Right lobe of liver (tissue), 6 donors: ENCODE measurements at regions not wholly inside any gene's neighbourhood (a gene's known extent, or its start where the extent isn't known, plus 50 kb on each side); places are given as distances from the start of the nearest gene placed in this dataset.

Experiments
- ATAC-seq, 4 donors: fragments of 200-7000 bp; cut with Tn5 transposase; one replicate each; pipeline ENCODE4 v1.9.1; 2020; ENCODE audit warnings: mild to moderate bottlenecking in 4 of 4, moderate library complexity in 4 of 4
- DNase-seq, 3 donors: peaks; one replicate each; pipeline ENCODE4 v3.0.0-alpha.2; 2020
- H3K27ac ChIP-seq, 3 donors: fragments of 200-600 bp; one replicate each; pipeline ENCODE4 v1.8.0; 2022
- H3K27me3 ChIP-seq, 2 donors: fragments of 200-600 bp; one replicate each; pipeline ENCODE4 v1.8.0; 2022
- H3K36me3 ChIP-seq, 4 donors: fragments of 200-600 bp; sonication (generic) in 1 of 4; one replicate each; pipeline versions ENCODE4 v1.5.1 to v1.8.0; 2017 to 2022; ENCODE audit warnings: control low read depth in 1 of 4
- H3K4me1 ChIP-seq, 4 donors: fragments of 200-600 bp; sonication (generic) in 1 of 4; one replicate each; pipeline versions ENCODE4 v1.5.1 to v1.8.0; 2017 to 2022; ENCODE audit warnings: control low read depth in 1 of 4
- H3K4me3 ChIP-seq, 3 donors: fragments of 200-600 bp; one replicate each; pipeline ENCODE4 v1.8.0; 2022
- H3K9me3 ChIP-seq, 4 donors: fragments of 200-600 bp; sonication (generic) in 1 of 4; one replicate each; pipeline versions ENCODE4 v1.5.1 to v1.8.0; 2017 to 2022; ENCODE audit warnings: control low read depth in 1 of 4
- POLR2A ChIP-seq: fragments of 450-650 bp; IDR thresholded peaks from one replicate; pipeline ENCODE4 v1.6.1; 2017; ENCODE audit warnings: antibody characterized with exemption, mild to moderate bottlenecking
- WGBS: methylation state at CpG from one replicate; pipeline ENCODE4 v1.1.6; 2018; ENCODE audit warnings: low coverage, low lambda C conversion rate; ENCODE audit not compliant: insufficient coverage; ENCODE audit errors: missing lambda C conversion rate; 5-methylcytosine and 5-hydroxymethylcytosine counted together
- intact Hi-C, 2 donors: fragments of 100-400 bp; cut with DNase I; formaldehyde crosslinking; loops; one replicate each; pipeline versions ENCODE4 v1.11.2 to v1.14.1; 2022
- TF ChIP-seq, protein P1 (sequence below), 4 donors: fragments of 200-600 bp in 3 of 4; fragments of 450-650 bp in 1 of 4; IDR thresholded peaks; one replicate each; pipeline versions ENCODE4 v1.5.1 to v1.8.0; 2016 to 2022; ENCODE audit warnings: antibody characterized with exemption in 4 of 4, mild to moderate bottlenecking in 2 of 4
- donor health status: DM: no; HTN: yes; CAD: no.
- donor health status: DM: no; HTN: no; CAD: no.
- donor health status: DM: no; HTN: no; CAD: no.
- donor health status: DM: no; HTN: yes; CAD: no.
- donor health status: DM: no; HTN: yes; CAD: no.

DNA sequence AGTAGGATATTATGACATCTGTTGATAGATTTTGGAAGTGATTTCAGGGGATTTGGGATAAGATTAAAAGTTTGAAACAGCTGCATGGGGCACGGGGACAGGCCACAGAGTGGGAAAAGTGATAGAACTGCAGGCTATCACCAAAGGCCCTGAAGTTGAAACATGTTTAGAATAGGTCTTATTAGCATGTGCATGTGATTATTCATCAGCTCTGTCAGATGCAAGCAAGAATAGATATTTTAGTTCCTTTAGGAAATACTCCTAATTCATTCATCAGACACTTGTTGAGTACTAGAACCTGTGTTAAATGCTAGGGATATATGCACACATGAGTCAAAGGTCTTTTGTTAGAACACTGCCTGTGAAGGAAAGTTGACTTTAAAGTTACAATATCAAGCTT is 261.2 kb upstream of the MAN1A1 start:
- Histone ChIP-seq H3K4me1 (no peaks in the 10 kb centered on the region), H3K36me3 (no peaks in the 10 kb centered on the region), H3K27ac (no peak overlapping the region), H3K4me3 (no peak overlapping the region), H3K27me3 (no peaks in the 10 kb centered on the region), H3K9me3 (no peaks in the 10 kb centered on the region)
- TF ChIP-seq, protein P1, sequence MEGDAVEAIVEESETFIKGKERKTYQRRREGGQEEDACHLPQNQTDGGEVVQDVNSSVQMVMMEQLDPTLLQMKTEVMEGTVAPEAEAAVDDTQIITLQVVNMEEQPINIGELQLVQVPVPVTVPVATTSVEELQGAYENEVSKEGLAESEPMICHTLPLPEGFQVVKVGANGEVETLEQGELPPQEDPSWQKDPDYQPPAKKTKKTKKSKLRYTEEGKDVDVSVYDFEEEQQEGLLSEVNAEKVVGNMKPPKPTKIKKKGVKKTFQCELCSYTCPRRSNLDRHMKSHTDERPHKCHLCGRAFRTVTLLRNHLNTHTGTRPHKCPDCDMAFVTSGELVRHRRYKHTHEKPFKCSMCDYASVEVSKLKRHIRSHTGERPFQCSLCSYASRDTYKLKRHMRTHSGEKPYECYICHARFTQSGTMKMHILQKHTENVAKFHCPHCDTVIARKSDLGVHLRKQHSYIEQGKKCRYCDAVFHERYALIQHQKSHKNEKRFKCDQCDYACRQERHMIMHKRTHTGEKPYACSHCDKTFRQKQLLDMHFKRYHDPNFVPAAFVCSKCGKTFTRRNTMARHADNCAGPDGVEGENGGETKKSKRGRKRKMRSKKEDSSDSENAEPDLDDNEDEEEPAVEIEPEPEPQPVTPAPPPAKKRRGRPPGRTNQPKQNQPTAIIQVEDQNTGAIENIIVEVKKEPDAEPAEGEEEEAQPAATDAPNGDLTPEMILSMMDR (IDR thresholded peaks at IDR 0.05): no peak
- TF ChIP-seq POLR2A: no peak
- no peak for ATAC-seq
- intact Hi-C loops: no loop called here
- no peak for DNase-seq
- 100% methylated on average over 1 of the region's 1 CpG for WGBS

DNA sequence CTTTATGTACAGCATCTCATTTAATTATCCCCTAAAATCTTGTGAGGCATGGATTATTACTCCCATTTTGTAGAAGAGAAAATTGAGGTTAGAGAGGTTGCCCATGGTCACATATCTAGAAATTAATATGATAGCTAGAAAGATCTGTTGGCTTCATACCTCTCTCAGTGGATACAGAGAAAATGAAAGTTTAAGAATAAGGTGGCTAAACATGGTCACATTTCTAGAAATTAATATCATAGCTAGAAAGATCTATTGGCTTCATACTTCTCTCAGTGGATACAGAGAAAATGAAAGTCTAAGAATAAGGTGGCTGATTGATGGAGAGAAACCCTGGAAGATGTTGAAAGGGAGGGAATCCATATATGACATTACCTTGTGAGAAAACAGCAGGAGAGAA is 260.7 kb upstream of the MAN1A1 start:
- H3K36me3 ChIP-seq: no peaks in the 10 kb centered on the region
- H3K4me3 ChIP-seq: no peak overlapping the region
- ATAC-seq (no peak), DNase-seq (no peak)
- intact Hi-C loops: no loop called here
- TF ChIP-seq POLR2A: no peak
- TF ChIP-seq, protein P1 (IDR thresholded peaks at IDR 0.05): no peak
- no peaks in the 10 kb centered on the region for H3K27me3 ChIP-seq
- H3K27ac ChIP-seq: no peak overlapping the region
- H3K9me3 ChIP-seq: no peaks in the 10 kb centered on the region
- no peaks in the 10 kb centered on the region for H3K4me1 ChIP-seq

DNA sequence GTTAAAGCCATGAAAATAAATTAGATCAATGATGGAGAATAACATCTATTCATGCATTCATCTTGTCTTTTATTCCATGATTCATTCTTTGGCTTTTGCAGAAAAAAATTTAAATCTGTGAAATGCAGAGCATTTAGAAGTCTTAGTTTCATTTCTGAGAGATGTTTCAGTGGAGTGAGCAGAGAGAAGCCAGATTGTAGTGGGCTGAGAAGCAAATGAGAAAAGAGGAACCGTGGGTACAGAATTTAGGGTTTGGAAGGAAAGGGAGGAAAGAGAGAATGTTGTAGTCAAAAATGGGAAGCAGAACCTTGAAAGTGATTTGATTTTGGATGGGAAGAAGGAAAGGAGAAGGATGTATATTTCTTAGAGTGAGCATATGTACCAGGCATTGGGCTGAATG is 260.3 kb upstream of the MAN1A1 start:
- ATAC-seq: no peak
- no peak overlapping the region for H3K4me3 ChIP-seq
- no peaks in the 10 kb centered on the region for H3K36me3 ChIP-seq
- 56% methylated on average over 1 of the region's 1 CpG for WGBS
- no peak for DNase-seq
- TF ChIP-seq POLR2A: no peak
- TF ChIP-seq, protein P1 (IDR thresholded peaks at IDR 0.05): no peak
- no peaks in the 10 kb centered on the region for H3K9me3 ChIP-seq
- intact Hi-C loops: no loop called here
- no peak overlapping the region for H3K27ac ChIP-seq
- H3K4me1 ChIP-seq: no peaks in the 10 kb centered on the region
- H3K27me3 ChIP-seq: no peaks in the 10 kb centered on the region

DNA sequence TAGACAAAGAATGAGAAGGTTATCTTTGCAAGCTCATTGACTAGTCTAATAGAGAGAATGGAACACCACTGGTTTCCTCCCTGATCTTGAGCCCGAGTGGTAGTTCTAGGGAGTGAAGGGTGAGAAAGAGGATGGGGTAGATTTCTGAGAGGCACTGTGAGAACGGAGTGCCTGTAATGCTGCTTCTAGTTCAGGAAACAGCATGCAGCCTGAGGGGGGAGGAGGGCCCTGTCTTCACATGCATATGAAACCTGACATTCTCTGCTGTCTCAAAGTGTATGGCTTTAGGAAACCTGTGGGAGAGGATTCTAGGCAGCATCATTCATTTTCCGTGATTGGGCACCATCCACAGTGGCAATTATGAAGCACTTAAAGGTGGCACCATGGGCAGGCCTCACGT is 259.4 kb upstream of the MAN1A1 start:
- Histone ChIP-seq H3K4me3 (no peak overlapping the region), H3K9me3 (no peaks in the 10 kb centered on the region), H3K36me3 (no peaks in the 10 kb centered on the region), H3K27ac (no peak overlapping the region), H3K27me3 (no peaks in the 10 kb centered on the region), H3K4me1 (no peaks in the 10 kb centered on the region)
- intact Hi-C loops: no loop called here
- TF ChIP-seq, protein P1 (IDR thresholded peaks at IDR 0.05): no peak
- no peak for TF ChIP-seq POLR2A
- DNase-seq (no peak), ATAC-seq (no peak)
- 75% methylated on average over 4 of the region's 4 CpGs for WGBS

DNA sequence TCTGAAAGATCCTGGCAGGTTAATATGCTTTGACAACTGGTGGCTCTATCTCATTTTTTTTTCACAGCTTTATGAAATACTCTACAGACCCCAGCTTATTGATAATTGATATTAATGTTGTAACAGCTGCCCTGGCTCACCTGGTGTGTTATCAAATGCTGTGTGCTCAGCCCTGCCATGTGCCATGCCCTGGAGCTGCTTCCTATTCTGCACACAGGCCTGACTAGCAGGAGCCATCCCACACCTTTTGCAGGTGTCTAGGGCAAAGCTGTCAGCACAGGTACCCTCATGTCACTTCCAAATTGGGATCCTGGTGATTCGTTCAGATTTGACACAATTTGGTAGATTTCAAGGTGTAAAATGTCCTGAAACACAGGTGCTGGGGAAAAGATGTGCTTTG is 254.6 kb upstream of the MAN1A1 start:
- DNase-seq (no peak), ATAC-seq (no peak)
- no peak overlapping the region for H3K4me3 ChIP-seq
- intact Hi-C loops: no loop called here
- H3K9me3 ChIP-seq: no peaks in the 10 kb centered on the region
- no peaks in the 10 kb centered on the region for H3K27me3 ChIP-seq
- no peak overlapping the region for H3K27ac ChIP-seq
- no peaks in the 10 kb centered on the region for H3K36me3 ChIP-seq
- H3K4me1 ChIP-seq: no peaks in the 10 kb centered on the region
- no peak for TF ChIP-seq POLR2A
- TF ChIP-seq, protein P1 (IDR thresholded peaks at IDR 0.05): no peak
- whole genome bisulfite sequencing: 60% methylated on average over 1 of the region's 1 CpG
